ENCODE measurements at regions not wholly inside any gene's neighbourhood (a gene's known extent, or its start where the extent isn't known, plus 50 kb on each side); places are given as distances from the start of the nearest gene placed in this dataset.
A peak's percentile ranks its signal among the peaks of the same experiment; 100 is the strongest.

DNA sequence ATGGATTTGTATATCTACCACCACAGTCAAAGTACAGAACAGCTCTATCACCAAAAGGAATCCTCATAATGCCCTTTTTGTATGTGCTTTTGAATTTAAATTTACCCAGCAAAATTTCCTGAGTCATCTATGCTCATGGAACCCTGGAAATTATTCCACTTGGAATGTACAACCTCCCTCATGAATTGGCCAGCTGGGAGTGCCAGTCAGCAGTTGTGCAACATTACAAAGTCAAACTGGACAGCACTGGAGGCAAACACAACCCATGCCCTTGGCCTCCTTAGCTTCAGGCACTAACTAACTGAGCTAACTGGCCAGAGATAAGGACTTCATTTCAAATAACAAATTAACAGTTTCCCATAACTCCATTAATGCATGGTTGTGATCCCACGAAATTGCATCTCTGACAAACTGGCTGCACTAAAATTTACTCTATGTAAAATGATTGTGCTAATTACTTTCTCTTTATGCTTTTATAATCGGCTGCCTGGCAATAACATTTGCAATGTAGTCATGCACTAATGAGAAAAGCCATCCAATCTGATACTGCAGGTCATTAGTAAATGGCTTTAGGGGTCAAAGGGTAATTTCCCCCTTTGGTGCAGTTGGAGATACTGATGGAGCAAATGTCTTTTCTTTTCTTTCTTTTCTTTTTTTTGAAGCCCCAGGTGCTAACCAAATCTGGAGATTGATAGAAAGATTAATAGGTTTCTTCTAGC lies 270.5 kb downstream of the ACTR3 start (continued):
- TF ChIP-seq ZNF782 (CRISPR knock-in tag; IDR thresholded peaks at IDR 0.05; ENCODE audit: borderline replicate concordance): no peak
- TF ChIP-seq HMGA1 (CRISPR knock-in tag; conservative IDR thresholded peaks at IDR 0.05): no peak
- TF ChIP-seq FOXA3 (CRISPR knock-in tag; IDR thresholded peaks at IDR 0.05): peak; percentile 70
- TF ChIP-seq, protein P1, sequence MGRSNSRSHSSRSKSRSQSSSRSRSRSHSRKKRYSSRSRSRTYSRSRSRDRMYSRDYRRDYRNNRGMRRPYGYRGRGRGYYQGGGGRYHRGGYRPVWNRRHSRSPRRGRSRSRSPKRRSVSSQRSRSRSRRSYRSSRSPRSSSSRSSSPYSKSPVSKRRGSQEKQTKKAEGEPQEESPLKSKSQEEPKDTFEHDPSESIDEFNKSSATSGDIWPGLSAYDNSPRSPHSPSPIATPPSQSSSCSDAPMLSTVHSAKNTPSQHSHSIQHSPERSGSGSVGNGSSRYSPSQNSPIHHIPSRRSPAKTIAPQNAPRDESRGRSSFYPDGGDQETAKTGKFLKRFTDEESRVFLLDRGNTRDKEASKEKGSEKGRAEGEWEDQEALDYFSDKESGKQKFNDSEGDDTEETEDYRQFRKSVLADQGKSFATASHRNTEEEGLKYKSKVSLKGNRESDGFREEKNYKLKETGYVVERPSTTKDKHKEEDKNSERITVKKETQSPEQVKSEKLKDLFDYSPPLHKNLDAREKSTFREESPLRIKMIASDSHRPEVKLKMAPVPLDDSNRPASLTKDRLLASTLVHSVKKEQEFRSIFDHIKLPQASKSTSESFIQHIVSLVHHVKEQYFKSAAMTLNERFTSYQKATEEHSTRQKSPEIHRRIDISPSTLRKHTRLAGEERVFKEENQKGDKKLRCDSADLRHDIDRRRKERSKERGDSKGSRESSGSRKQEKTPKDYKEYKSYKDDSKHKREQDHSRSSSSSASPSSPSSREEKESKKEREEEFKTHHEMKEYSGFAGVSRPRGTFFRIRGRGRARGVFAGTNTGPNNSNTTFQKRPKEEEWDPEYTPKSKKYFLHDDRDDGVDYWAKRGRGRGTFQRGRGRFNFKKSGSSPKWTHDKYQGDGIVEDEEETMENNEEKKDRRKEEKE (IDR thresholded peaks at IDR 0.05): no peak
- TF ChIP-seq, protein P2, sequence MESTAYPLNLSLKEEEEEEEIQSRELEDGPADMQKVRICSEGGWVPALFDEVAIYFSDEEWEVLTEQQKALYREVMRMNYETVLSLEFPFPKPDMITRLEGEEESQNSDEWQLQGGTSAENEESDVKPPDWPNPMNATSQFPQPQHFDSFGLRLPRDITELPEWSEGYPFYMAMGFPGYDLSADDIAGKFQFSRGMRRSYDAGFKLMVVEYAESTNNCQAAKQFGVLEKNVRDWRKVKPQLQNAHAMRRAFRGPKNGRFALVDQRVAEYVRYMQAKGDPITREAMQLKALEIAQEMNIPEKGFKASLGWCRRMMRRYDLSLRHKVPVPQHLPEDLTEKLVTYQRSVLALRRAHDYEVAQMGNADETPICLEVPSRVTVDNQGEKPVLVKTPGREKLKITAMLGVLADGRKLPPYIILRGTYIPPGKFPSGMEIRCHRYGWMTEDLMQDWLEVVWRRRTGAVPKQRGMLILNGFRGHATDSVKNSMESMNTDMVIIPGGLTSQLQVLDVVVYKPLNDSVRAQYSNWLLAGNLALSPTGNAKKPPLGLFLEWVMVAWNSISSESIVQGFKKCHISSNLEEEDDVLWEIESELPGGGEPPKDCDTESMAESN (CRISPR knock-in tag; conservative IDR thresholded peaks at IDR 0.05): no peak
- TF ChIP-seq ZNF781 (CRISPR knock-in tag; IDR thresholded peaks at IDR 0.05; ENCODE audit: borderline replicate concordance, not compliant biosample characterization): no peak
- no peak for TF ChIP-seq AKAP8 (CRISPR knock-in tag; IDR thresholded peaks at IDR 0.05)
- no peak for TF ChIP-seq MEIS2 (CRISPR knock-in tag; IDR thresholded peaks at IDR 0.05)
- no peak for TF ChIP-seq ZNF713 (CRISPR knock-in tag; IDR thresholded peaks at IDR 0.05)
- TF ChIP-seq ZKSCAN8 (CRISPR knock-in tag; IDR thresholded peaks at IDR 0.05; ENCODE audit: borderline replicate concordance): peak; percentile 69; the same call in 1 of the 2 replicates
- no peak for TF ChIP-seq IRF1 (CRISPR knock-in tag; IDR thresholded peaks at IDR 0.05; ENCODE audit: low read depth)
- TF ChIP-seq ZNF567 (CRISPR knock-in tag; IDR thresholded peaks at IDR 0.05; ENCODE audit: borderline replicate concordance): no peak
- no peak for TF ChIP-seq SP2 (CRISPR knock-in tag; IDR thresholded peaks at IDR 0.05)
- TF ChIP-seq TOPORS (CRISPR knock-in tag; IDR thresholded peaks at IDR 0.05): no peak
- no peak for TF ChIP-seq HNF1A (IDR thresholded peaks at IDR 0.05; ENCODE audit: low read depth)
- no peak; the same call in 1 of the 2 replicates for TF ChIP-seq HNF1A (CRISPR knock-in tag; IDR thresholded peaks at IDR 0.05; ENCODE audit: borderline replicate concordance)
- no peak for TF ChIP-seq ZBTB2 (CRISPR knock-in tag; IDR thresholded peaks at IDR 0.05; ENCODE audit: low read depth)
- TF ChIP-seq EZH2 (conservative IDR thresholded peaks at IDR 0.05; ENCODE audit: low read depth, low read length): no peak
- TF ChIP-seq CAMTA2 (CRISPR knock-in tag; IDR thresholded peaks at IDR 0.05; ENCODE audit: borderline replicate concordance): no peak
